IMR-90 (cell line): ENCODE measurements at regions not wholly inside any gene's neighbourhood (a gene's known extent, or its start where the extent isn't known, plus 50 kb on each side); places are given as distances from the start of the nearest gene placed in this dataset.

Experiments used
- POLR2A ChIP-seq: IDR thresholded peaks from 2 replicates; pipeline ENCODE4 v1.6.1; 2012; ENCODE audit warnings: mild to moderate bottlenecking, low read depth, low read length
- TF ChIP-seq, protein P1 (sequence below): conservative IDR thresholded peaks from 2 replicates; pipeline ENCODE4 v1.5.1; 2012; ENCODE audit warnings: mild to moderate bottlenecking, low read depth, low read length, improper control_type of control experiment

DNA sequence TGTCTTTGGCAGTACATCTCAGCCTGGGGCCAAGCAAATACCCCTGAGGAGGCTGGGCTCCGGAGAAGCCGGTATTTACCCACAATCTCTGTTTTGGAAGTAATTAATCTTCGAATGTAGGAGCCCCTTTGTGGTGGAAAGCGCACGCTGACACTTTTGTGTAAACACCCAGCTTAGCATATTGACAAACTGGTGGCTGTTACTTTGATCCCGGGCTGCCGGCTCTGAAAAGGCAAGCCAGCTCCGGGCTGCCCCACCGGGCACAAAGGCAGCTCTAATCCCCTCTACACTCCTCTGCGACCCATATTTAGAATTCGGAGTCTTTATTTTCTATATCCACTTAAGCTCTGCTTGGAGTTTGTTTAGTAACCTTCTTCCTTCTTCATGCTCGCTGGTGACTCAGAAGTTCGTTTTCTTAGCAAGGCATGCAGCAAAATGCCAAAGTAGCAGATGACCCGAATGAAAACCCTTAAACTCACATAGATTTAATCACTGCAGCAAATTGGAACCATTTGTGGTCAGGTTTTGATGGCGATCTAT is 144.0 kb upstream of the IRX3 start:
- TF ChIP-seq, protein P1, sequence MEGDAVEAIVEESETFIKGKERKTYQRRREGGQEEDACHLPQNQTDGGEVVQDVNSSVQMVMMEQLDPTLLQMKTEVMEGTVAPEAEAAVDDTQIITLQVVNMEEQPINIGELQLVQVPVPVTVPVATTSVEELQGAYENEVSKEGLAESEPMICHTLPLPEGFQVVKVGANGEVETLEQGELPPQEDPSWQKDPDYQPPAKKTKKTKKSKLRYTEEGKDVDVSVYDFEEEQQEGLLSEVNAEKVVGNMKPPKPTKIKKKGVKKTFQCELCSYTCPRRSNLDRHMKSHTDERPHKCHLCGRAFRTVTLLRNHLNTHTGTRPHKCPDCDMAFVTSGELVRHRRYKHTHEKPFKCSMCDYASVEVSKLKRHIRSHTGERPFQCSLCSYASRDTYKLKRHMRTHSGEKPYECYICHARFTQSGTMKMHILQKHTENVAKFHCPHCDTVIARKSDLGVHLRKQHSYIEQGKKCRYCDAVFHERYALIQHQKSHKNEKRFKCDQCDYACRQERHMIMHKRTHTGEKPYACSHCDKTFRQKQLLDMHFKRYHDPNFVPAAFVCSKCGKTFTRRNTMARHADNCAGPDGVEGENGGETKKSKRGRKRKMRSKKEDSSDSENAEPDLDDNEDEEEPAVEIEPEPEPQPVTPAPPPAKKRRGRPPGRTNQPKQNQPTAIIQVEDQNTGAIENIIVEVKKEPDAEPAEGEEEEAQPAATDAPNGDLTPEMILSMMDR = no peak
- TF ChIP-seq POLR2A = no peak
